ENCODE measurements at regions not wholly inside any gene's neighbourhood (a gene's known extent, or its start where the extent isn't known, plus 50 kb on each side); places are given as distances from the start of the nearest gene placed in this dataset.

- 100% methylated on average over 1 of the region's 2 CpGs for WGBS (ENCODE audit: insufficient coverage)
- Histone ChIP-seq H3K27ac (ENCODE audit: low read length in 2 of 2) (no peak overlapping the region), H3K27me3 (replicated peaks in 1 of 4; ENCODE audit: control extremely low read depth in 1 of 4, control insufficient read depth in 3 of 4, insufficient read depth in 4 of 4, low read length in 3 of 4) (no peaks in the 10 kb centered on the region), H3K9ac (ENCODE audit: low read length) (no peak overlapping the region), H2AFZ (ENCODE audit: insufficient read depth, low read depth, low read length, poor library complexity, severe bottlenecking) (no peak overlapping the region), H3K79me2 (ENCODE audit: control insufficient read depth, insufficient read depth, low read length) (no peaks in the 10 kb centered on the region), H3K4me1 (ENCODE audit: control insufficient read depth in 2 of 2, insufficient read depth in 2 of 2, low read length in 2 of 2) (no peaks in the 10 kb centered on the region), H3K4me3 (ENCODE audit: control extremely low read depth in 1 of 5, extremely low read depth in 1 of 5, insufficient read depth in 1 of 5, low read depth in 2 of 5, low read length in 4 of 5) (no peak overlapping the region), H3K9me3 (ENCODE audit: control extremely low read depth in 1 of 3, control insufficient read depth in 2 of 3, insufficient read depth in 1 of 3, low read length in 2 of 3) (no peaks in the 10 kb centered on the region), H3K36me3 (replicated peaks in 1 of 2; ENCODE audit: control extremely low read depth in 1 of 2, control insufficient read depth in 1 of 2, extremely low read depth in 1 of 2, insufficient read depth in 2 of 2, low read length in 1 of 2) (no peaks in the 10 kb centered on the region), H3K4me2 (replicated peaks; ENCODE audit: low read depth, low read length, poor library complexity, severe bottlenecking) (no peak overlapping the region), H4K20me1 (ENCODE audit: control insufficient read depth, insufficient read depth, low read length, poor library complexity, severe bottlenecking) (no peaks in the 10 kb centered on the region)
- Mint-ChIP-seq H3K4me3 (no peak overlapping the region), H3K27ac (no peak overlapping the region), H3K9me3 (ENCODE audit: insufficient read depth) (no peaks in the 10 kb centered on the region), H3K27me3 (no peaks in the 10 kb centered on the region), H3K4me1 (no peaks in the 10 kb centered on the region)
- ChIA-PET CTCF (no interaction called here), POLR2A (no interaction called here)
- ATAC-seq (ENCODE audit: low read depth) (no peak), DNase-seq (no peak)
- intact Hi-C loops (cut with micrococcal nuclease), result no loop called here
- TF ChIP-seq, protein P1, sequence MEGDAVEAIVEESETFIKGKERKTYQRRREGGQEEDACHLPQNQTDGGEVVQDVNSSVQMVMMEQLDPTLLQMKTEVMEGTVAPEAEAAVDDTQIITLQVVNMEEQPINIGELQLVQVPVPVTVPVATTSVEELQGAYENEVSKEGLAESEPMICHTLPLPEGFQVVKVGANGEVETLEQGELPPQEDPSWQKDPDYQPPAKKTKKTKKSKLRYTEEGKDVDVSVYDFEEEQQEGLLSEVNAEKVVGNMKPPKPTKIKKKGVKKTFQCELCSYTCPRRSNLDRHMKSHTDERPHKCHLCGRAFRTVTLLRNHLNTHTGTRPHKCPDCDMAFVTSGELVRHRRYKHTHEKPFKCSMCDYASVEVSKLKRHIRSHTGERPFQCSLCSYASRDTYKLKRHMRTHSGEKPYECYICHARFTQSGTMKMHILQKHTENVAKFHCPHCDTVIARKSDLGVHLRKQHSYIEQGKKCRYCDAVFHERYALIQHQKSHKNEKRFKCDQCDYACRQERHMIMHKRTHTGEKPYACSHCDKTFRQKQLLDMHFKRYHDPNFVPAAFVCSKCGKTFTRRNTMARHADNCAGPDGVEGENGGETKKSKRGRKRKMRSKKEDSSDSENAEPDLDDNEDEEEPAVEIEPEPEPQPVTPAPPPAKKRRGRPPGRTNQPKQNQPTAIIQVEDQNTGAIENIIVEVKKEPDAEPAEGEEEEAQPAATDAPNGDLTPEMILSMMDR (IDR thresholded peaks at IDR 0.05), result no peak
- no peak for TF ChIP-seq EZH2 (IDR thresholded peaks at IDR 0.05; ENCODE audit: borderline replicate concordance, insufficient read depth, low read depth, low read length, poor library complexity, severe bottlenecking)
Measured at GRCh38 chr5:97553604-97554452, 370.8 kb upstream of the RIOK2 start.

DNA sequence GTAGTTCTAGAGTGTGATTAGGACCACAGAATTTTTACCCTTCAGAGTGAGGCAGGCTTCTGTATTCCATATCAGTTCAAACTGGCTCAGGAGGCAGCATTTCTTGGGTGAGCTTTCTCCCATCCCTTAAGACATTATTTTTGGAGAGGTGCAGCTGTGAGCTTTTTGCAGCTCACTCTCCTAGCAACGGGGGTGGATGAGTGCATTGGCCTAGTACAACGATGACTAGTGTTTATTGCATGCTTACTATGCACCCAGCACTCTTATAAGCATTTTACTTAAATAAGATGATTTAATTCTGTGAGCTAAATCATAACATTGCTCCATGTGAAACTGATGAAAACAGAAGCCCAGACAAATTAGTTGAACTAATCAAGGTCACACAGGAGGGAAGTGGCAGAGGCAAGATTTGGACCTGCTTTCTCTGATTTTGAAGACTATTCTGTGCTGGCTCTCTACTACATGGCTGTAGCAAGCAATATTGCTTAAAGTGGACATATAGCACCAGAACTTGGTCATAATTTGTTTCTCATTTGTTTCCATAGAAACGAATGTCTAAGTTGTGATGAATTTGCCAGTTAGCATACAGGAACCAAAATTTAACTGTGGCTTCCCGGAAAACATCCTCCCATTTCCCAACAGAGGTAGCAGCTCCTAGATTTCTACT lies 372.1 kb upstream of the RIOK2 start:
- 90% methylated on average over 2 of the region's 4 CpGs for WGBS (ENCODE audit: insufficient coverage)
- H4K20me1 ChIP-seq (ENCODE audit: control insufficient read depth, insufficient read depth, low read length, poor library complexity, severe bottlenecking), result no peaks in the 10 kb centered on the region

More for the DNA sequence above, 372.1 kb upstream of the RIOK2 start:
- ATAC-seq (ENCODE audit: low read depth) (no peak), DNase-seq (no peak)
- Mint-ChIP-seq H3K4me3 (no peak overlapping the region), H3K9me3 (ENCODE audit: insufficient read depth) (no peaks in the 10 kb centered on the region), H3K27ac (no peak overlapping the region), H3K27me3 (no peaks in the 10 kb centered on the region), H3K4me1 (no peaks in the 10 kb centered on the region)
- H3K9ac ChIP-seq (ENCODE audit: low read length), result no peak overlapping the region
- H3K79me2 ChIP-seq (ENCODE audit: control insufficient read depth, insufficient read depth, low read length), result no peaks in the 10 kb centered on the region
- ChIA-PET CTCF (no interaction called here), POLR2A (no interaction called here)
- H3K4me2 ChIP-seq (replicated peaks; ENCODE audit: low read depth, low read length, poor library complexity, severe bottlenecking), result no peak overlapping the region
- H3K27me3 ChIP-seq (replicated peaks in 1 of 4; ENCODE audit: control extremely low read depth in 1 of 4, control insufficient read depth in 3 of 4, insufficient read depth in 4 of 4, low read length in 3 of 4), result no peaks in the 10 kb centered on the region
- no peak overlapping the region for H3K27ac ChIP-seq (ENCODE audit: low read length in 2 of 2)
- no peak overlapping the region for H3K4me3 ChIP-seq (ENCODE audit: control extremely low read depth in 1 of 5, extremely low read depth in 1 of 5, insufficient read depth in 1 of 5, low read depth in 2 of 5, low read length in 4 of 5)
- H3K4me1 ChIP-seq (ENCODE audit: control insufficient read depth in 2 of 2, insufficient read depth in 2 of 2, low read length in 2 of 2), result no peaks in the 10 kb centered on the region
- no peak for TF ChIP-seq EZH2 (IDR thresholded peaks at IDR 0.05; ENCODE audit: borderline replicate concordance, insufficient read depth, low read depth, low read length, poor library complexity, severe bottlenecking)
- TF ChIP-seq, protein P1 (IDR thresholded peaks at IDR 0.05), result no peak
- H3K36me3 ChIP-seq (replicated peaks in 1 of 2; ENCODE audit: control extremely low read depth in 1 of 2, control insufficient read depth in 1 of 2, extremely low read depth in 1 of 2, insufficient read depth in 2 of 2, low read length in 1 of 2), result no peaks in the 10 kb centered on the region
- H3K9me3 ChIP-seq (ENCODE audit: control extremely low read depth in 1 of 3, control insufficient read depth in 2 of 3, insufficient read depth in 1 of 3, low read length in 2 of 3), result no peaks in the 10 kb centered on the region
- no peak overlapping the region for H2AFZ ChIP-seq (ENCODE audit: insufficient read depth, low read depth, low read length, poor library complexity, severe bottlenecking)
- intact Hi-C loops (cut with micrococcal nuclease), result no loop called here
